ENCODE measurements at regions not wholly inside any gene's neighbourhood (a gene's known extent, or its start where the extent isn't known, plus 50 kb on each side); places are given as distances from the start of the nearest gene placed in this dataset.
"Not testable (repeated sequence)": the region's sequence is repeated elsewhere in the genome, so short reads cannot be mapped to it uniquely, and the experiment has no call there.

DNA sequence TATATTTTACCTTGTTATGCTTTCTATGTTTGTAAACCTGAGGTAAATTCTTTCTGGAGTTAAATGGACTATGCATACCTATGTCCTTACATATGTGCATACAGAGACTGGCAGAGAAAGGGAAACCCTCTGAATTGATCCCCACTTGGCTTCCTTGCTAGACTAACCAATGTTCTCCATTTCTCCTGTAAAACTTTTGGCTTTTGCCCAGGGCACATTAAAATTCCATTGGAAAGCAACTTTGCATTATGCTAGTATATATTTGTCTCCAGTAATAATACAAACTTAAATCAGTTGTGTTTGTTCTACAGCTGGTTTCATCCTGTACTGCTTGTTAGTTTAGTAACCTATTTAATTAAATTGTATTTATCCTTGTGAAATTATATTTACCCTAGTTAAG, 646.0 kb upstream of the MARCKS start:
- no peaks in the 10 kb centered on the region for H3K4me1 ChIP-seq (ENCODE audit: insufficient read depth)
- no peak for DNase-seq (ENCODE audit: extremely low spot score)
- no peak overlapping the region for H3K27ac ChIP-seq (ENCODE audit: low read depth)
- no peaks in the 10 kb centered on the region for H3K36me3 ChIP-seq (ENCODE audit: insufficient read depth)
- no peak overlapping the region for H3K4me3 ChIP-seq (ENCODE audit: low read depth, low read length)

GRCh38 chr6:113219783-113220182, 637.4 kb upstream of the MARCKS start:
- H3K4me3 ChIP-seq (ENCODE audit: low read depth, low read length): no peak overlapping the region
- no peaks in the 10 kb centered on the region for H3K4me1 ChIP-seq (ENCODE audit: insufficient read depth)
- no peak for DNase-seq (ENCODE audit: extremely low spot score)
- H3K36me3 ChIP-seq (ENCODE audit: insufficient read depth): no peaks in the 10 kb centered on the region
- 72% methylated on average over 2 of the region's 2 CpGs for WGBS
- no peak overlapping the region for H3K27ac ChIP-seq (ENCODE audit: low read depth)

DNA sequence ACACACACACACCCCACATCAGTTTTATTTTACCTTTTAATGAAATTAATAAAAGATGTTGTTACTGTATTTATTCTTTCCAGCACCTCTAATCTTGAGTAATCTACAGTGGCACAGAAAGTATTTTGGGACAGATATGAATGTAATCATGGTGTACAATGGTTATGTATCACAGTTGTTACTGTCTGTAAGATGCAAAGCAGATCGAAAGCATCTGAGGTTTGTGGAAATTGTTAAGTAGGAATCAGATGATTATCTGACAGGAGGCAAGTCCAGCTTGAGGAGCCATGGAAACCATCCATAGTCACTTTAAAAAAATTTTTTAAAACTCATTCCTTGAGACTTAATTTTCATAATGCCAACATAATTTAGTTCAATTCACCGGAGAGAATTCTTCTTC, 636.3 kb upstream of the MARCKS start:
- no peak for DNase-seq (ENCODE audit: extremely low spot score)
- Histone ChIP-seq H3K4me1 (ENCODE audit: insufficient read depth) (no peaks in the 10 kb centered on the region), H3K27ac (ENCODE audit: low read depth) (no peak overlapping the region), H3K4me3 (ENCODE audit: low read depth, low read length) (no peak overlapping the region), H3K36me3 (ENCODE audit: insufficient read depth) (no peaks in the 10 kb centered on the region)
- WGBS: 77% methylated on average over 2 of the region's 2 CpGs

GRCh38 chr6:113221850-113222249, 635.3 kb upstream of the MARCKS start:
- Histone ChIP-seq H3K27ac (ENCODE audit: low read depth) (no peak overlapping the region), H3K4me3 (ENCODE audit: low read depth, low read length) (no peak overlapping the region), H3K4me1 (ENCODE audit: insufficient read depth) (no peaks in the 10 kb centered on the region), H3K36me3 (ENCODE audit: insufficient read depth) (no peaks in the 10 kb centered on the region)
- DNase-seq (ENCODE audit: extremely low spot score): no peak
- WGBS: 93% methylated on average over 20 of the region's 20 CpGs

DNA sequence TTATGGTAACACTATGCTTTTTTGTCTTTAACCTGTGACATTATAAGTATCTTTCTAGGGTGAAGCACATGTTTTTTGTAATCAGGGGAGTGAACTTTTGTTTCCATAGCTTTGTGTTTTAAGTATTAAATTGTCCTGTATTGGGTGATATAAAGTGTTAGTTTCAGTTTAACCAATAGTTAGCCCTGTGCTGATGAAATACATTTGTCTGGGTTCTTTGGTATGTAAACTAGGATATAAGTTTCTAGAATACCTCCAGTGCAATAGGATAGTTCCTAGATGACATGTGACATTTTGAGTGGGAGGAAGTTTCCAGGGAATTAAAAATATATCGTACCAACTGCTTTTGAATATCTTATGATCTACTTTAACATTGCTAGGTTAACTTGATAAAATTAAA, 611.0 kb upstream of the MARCKS start:
- H3K27ac ChIP-seq (ENCODE audit: low read depth): no peak overlapping the region
- 65% methylated on average over 1 of the region's 1 CpG for WGBS
- no peaks in the 10 kb centered on the region for H3K36me3 ChIP-seq (ENCODE audit: insufficient read depth)
- H3K4me3 ChIP-seq (ENCODE audit: low read depth, low read length): no peak overlapping the region
- no peaks in the 10 kb centered on the region for H3K4me1 ChIP-seq (ENCODE audit: insufficient read depth)
- DNase-seq (ENCODE audit: extremely low spot score): no peak

DNA sequence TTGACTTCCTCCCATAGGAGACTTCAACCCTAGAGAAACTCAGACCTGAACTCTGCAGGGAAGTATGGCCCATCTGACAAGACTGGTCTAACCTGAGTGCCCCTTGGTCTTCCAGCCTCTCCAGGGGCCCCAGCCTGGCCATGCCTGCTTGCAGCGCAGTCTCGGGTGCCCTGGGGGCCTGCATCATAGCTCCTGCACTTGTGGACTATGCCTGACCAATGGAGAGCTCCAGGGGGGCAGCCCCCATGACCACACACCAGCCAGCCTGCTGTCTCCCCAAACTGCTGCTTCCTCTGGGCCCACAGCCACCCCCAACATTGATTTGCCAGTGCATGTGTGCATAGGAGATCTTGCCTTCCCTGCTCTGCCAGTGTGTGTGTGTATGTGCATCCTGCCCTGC, 608.6 kb upstream of the MARCKS start:
- no peak overlapping the region for H3K4me3 ChIP-seq (ENCODE audit: low read depth, low read length)
- H3K27ac ChIP-seq (ENCODE audit: low read depth): no peak overlapping the region
- no peaks in the 10 kb centered on the region for H3K36me3 ChIP-seq (ENCODE audit: insufficient read depth)
- WGBS: 68% methylated on average over 2 of the region's 2 CpGs
- H3K4me1 ChIP-seq (ENCODE audit: insufficient read depth): no peaks in the 10 kb centered on the region
- DNase-seq (ENCODE audit: extremely low spot score): no peak

DNA sequence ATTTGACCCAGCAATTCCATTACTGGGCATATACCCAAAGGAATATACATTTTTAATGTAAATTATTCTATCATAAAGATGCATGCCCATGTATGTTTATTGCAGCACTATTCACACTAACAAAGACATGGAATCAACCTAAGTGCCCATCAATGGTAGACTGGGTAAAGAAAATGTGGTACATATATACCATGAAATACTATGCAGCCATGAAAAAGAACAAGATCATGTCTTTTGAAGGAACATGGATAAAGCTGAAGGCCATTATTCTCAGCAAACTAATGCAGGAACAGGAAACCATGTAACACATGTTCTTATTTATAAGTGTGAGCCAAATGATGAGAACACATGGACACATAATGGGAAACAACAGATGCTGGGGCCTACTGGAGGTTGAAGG, 603.0 kb upstream of the MARCKS start:
- H3K27ac ChIP-seq (ENCODE audit: low read depth): not testable (repeated sequence)

DNA sequence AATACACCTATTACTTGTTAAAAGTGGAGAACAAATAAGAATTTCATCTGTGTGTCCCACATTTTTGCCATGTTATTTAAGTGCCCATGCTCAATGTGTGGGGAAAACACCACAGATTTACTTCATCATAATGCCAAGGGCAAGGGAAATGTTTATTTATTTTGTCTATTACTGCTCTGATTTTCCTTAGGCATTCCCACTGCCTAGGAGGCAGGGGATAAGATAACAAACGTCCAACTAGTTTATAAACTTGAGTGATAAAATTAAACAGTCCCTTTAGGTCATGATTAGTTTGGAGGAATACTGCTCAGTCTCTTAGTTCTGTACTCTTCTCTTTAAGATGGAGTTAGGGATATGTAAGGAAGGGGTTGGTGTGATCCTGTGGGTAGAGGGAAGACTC, 598.4 kb upstream of the MARCKS start:
- WGBS: 32% methylated on average over 1 of the region's 1 CpG
- no peak overlapping the region for H3K4me3 ChIP-seq (ENCODE audit: low read depth, low read length)
- DNase-seq (ENCODE audit: extremely low spot score): no peak
- H3K27ac ChIP-seq (ENCODE audit: low read depth): no peak overlapping the region
- H3K4me1 ChIP-seq (ENCODE audit: insufficient read depth): no peaks in the 10 kb centered on the region
- H3K36me3 ChIP-seq (ENCODE audit: insufficient read depth): no peaks in the 10 kb centered on the region

More for the DNA sequence above, 603.0 kb upstream of the MARCKS start:
- not testable (repeated sequence) for H3K4me3 ChIP-seq (ENCODE audit: low read depth, low read length); H3K36me3 ChIP-seq (ENCODE audit: insufficient read depth); H3K4me1 ChIP-seq (ENCODE audit: insufficient read depth); DNase-seq (ENCODE audit: extremely low spot score)

- Histone ChIP-seq H3K36me3 (ENCODE audit: insufficient read depth) (no peaks in the 10 kb centered on the region), H3K4me3 (ENCODE audit: low read depth, low read length) (no peak overlapping the region), H3K27ac (ENCODE audit: low read depth) (no peak overlapping the region), H3K4me1 (ENCODE audit: insufficient read depth) (no peaks in the 10 kb centered on the region)
- DNase-seq (ENCODE audit: extremely low spot score): no peak
These were observed 585.7 kb upstream of the MARCKS start for GRCh38 chr6:113271437-113271836.

GRCh38 chr6:113276601-113277000, 580.5 kb upstream of the MARCKS start:
- DNase-seq (ENCODE audit: extremely low spot score): no peak
- WGBS: 68% methylated on average over 2 of the region's 2 CpGs

GRCh38 chr6:113277111-113277510, 580.0 kb upstream of the MARCKS start:
- Histone ChIP-seq H3K4me1 (ENCODE audit: insufficient read depth) (no peaks in the 10 kb centered on the region), H3K27ac (ENCODE audit: low read depth) (no peak overlapping the region), H3K36me3 (ENCODE audit: insufficient read depth) (no peaks in the 10 kb centered on the region), H3K4me3 (ENCODE audit: low read depth, low read length) (no peak overlapping the region)
- no peak for DNase-seq (ENCODE audit: extremely low spot score)
- WGBS: 90% methylated on average over 1 of the region's 1 CpG

More at GRCh38 chr6:113276601-113277000, 580.5 kb upstream of the MARCKS start:
- Histone ChIP-seq H3K4me3 (ENCODE audit: low read depth, low read length) (no peak overlapping the region), H3K36me3 (ENCODE audit: insufficient read depth) (no peaks in the 10 kb centered on the region), H3K4me1 (ENCODE audit: insufficient read depth) (no peaks in the 10 kb centered on the region), H3K27ac (ENCODE audit: low read depth) (no peak overlapping the region)

DNA sequence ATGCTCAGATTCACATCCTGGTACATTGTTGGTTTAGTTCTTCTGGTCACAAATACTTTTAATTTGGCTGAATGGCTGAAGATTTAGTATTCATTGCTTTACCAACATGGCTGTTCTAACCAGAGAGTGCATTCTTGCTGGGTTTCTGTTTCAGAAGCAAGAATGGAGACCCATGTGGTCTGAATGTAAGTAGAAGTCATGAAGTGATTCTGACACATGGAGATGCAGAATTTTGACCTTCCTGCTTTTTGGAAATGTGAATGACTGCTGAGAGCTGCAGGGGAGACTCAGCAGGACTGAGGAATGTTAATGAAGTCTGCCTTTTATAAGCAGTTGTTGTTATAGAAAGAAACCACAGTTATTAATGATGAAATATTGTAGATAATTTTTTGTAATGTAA, 576.1 kb upstream of the MARCKS start:
- no peak for DNase-seq (ENCODE audit: extremely low spot score)
- H3K4me1 ChIP-seq (ENCODE audit: insufficient read depth): no peaks in the 10 kb centered on the region
- H3K36me3 ChIP-seq (ENCODE audit: insufficient read depth): no peaks in the 10 kb centered on the region
- H3K4me3 ChIP-seq (ENCODE audit: low read depth, low read length): no peak overlapping the region
- no peak overlapping the region for H3K27ac ChIP-seq (ENCODE audit: low read depth)

DNA sequence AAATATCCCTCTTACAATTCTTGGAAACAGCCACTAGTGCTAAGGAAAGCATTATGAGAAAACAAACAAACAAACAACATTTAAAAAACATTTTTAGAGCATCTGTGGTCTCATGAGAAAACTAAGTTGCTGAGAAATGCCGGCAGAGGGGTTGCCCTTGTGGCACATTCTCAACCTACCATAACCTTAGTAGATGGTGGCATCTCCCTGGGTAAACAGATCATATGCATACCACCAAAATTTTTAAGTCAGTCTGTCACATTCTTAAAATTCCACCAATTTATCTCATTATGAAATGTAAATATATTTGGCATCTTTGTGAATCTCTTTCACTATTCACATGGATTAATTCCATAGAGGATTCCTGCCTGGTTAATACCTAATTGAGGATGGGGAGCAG, 575.7 kb upstream of the MARCKS start:
- DNase-seq (ENCODE audit: extremely low spot score): no peak
- no peaks in the 10 kb centered on the region for H3K4me1 ChIP-seq (ENCODE audit: insufficient read depth)
- WGBS: 85% methylated on average over 1 of the region's 1 CpG
- H3K27ac ChIP-seq (ENCODE audit: low read depth): no peak overlapping the region
- H3K36me3 ChIP-seq (ENCODE audit: insufficient read depth): no peaks in the 10 kb centered on the region
- H3K4me3 ChIP-seq (ENCODE audit: low read depth, low read length): no peak overlapping the region

GRCh38 chr6:113287396-113287795, 569.7 kb upstream of the MARCKS start:
- Histone ChIP-seq H3K4me3 (ENCODE audit: low read depth, low read length) (no peak overlapping the region), H3K27ac (ENCODE audit: low read depth) (no peak overlapping the region), H3K36me3 (ENCODE audit: insufficient read depth) (no peaks in the 10 kb centered on the region), H3K4me1 (ENCODE audit: insufficient read depth) (no peaks in the 10 kb centered on the region)
- DNase-seq (ENCODE audit: extremely low spot score): no peak
- WGBS: 92% methylated on average over 2 of the region's 2 CpGs

- WGBS: 95% methylated on average over 1 of the region's 1 CpG
These were observed 568.7 kb upstream of the MARCKS start for GRCh38 chr6:113288409-113288808.

More at GRCh38 chr6:113288409-113288808, 568.7 kb upstream of the MARCKS start:
- Histone ChIP-seq H3K36me3 (ENCODE audit: insufficient read depth) (no peaks in the 10 kb centered on the region), H3K4me3 (ENCODE audit: low read depth, low read length) (no peak overlapping the region), H3K4me1 (ENCODE audit: insufficient read depth) (no peaks in the 10 kb centered on the region), H3K27ac (ENCODE audit: low read depth) (no peak overlapping the region)
- no peak for DNase-seq (ENCODE audit: extremely low spot score)
